ENCODE measurements at regions not wholly inside any gene's neighbourhood (a gene's known extent, or its start where the extent isn't known, plus 50 kb on each side); places are given as distances from the start of the nearest gene placed in this dataset.

DNA sequence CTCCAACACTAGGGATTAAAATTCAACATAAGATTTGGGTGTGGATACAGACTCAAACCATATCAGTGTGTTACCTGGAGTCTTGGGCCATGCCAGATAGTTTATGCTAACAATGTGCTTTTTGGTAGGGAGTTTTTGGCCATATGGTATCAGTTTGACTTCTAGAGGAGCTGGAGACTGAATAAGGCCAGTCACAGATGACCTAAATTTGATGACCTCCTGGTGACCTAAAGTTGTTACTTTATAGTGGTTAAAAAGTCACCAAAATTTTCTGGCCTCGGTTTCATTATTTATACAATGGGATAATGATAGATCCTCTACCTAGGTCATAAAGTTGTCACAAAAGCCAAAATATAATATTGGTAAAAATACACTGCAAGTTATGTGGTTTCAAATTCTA lies 877.1 kb downstream of the RAPGEF2 start:
- TF ChIP-seq CTCF (IDR thresholded peaks at IDR 0.05 in 2 of 3, conservative IDR thresholded peaks at IDR 0.05 in 1 of 3; ENCODE audit: borderline replicate concordance in 1 of 3, insufficient read depth in 1 of 3, low read depth in 2 of 3, low read length in 2 of 3) (no peak), EZH2 (IDR thresholded peaks at IDR 0.05) (no peak), ZNF274 (IDR thresholded peaks at IDR 0.05; ENCODE audit: low read depth, low read length) (no peak), POLR2AphosphoS5 (IDR thresholded peaks at IDR 0.05; ENCODE audit: low read depth, low read length) (no peak), POLR2A (IDR thresholded peaks at IDR 0.05; ENCODE audit: borderline replicate concordance, extremely low read depth, insufficient read depth, insufficient read length) (no peak), YY1 (IDR thresholded peaks at IDR 0.05; ENCODE audit: extremely low read depth, insufficient replicate concordance, low read depth, low read length) (no peak), EZH2phosphoT487 (IDR thresholded peaks at IDR 0.05; ENCODE audit: borderline replicate concordance) (no peak), SIN3A (IDR thresholded peaks at IDR 0.05; ENCODE audit: low read depth) (no peak), CEBPB (IDR thresholded peaks at IDR 0.05; ENCODE audit: low read depth) (no peak)
- TF ChIP-seq, protein P1, sequence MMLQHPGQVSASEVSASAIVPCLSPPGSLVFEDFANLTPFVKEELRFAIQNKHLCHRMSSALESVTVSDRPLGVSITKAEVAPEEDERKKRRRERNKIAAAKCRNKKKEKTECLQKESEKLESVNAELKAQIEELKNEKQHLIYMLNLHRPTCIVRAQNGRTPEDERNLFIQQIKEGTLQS (IDR thresholded peaks at IDR 0.05) = no peak

Measured in HCT116 (cell line).